HG03045 (cell line): ENCODE measurements at regions not wholly inside any gene's neighbourhood (a gene's known extent, or its start where the extent isn't known, plus 50 kb on each side); places are given as distances from the start of the nearest gene placed in this dataset.

Source experiments
- ATAC-seq: cut with Tn5 transposase; IDR thresholded peaks from one replicate; pipeline ENCODE4 v1.9.1; 2021; ENCODE audit warnings: mild to moderate bottlenecking, moderate library complexity; ENCODE audit not compliant: unreplicated experiment

GRCh38 chr10:123480845-123481244 is 185.3 kb upstream of the GPR26 start:
- ATAC-seq, result no peak

GRCh38 chr10:123484722-123485121 is 181.4 kb upstream of the GPR26 start:
- no peak for ATAC-seq

GRCh38 chr10:123485341-123485960 is 180.7 kb upstream of the GPR26 start:
- ATAC-seq, result no peak

GRCh38 chr10:123488436-123488835 is 177.7 kb upstream of the GPR26 start:
- no peak for ATAC-seq

- no peak for ATAC-seq
These were observed 174.8 kb upstream of the GPR26 start for GRCh38 chr10:123491364-123491763.

GRCh38 chr10:123492016-123492415 is 174.1 kb upstream of the GPR26 start:
- ATAC-seq, result no peak

GRCh38 chr10:123494301-123494808 is 171.8 kb upstream of the GPR26 start:
- ATAC-seq, result no peak

- no peak for ATAC-seq
These were observed 169.8 kb upstream of the GPR26 start for GRCh38 chr10:123496375-123496774.

GRCh38 chr10:123496996-123497660 is 169.0 kb upstream of the GPR26 start:
- ATAC-seq, result no peak

- ATAC-seq, result no peak
These were observed 166.0 kb upstream of the GPR26 start for GRCh38 chr10:123500110-123500509.

- ATAC-seq, result no peak
These were observed 165.0 kb upstream of the GPR26 start for GRCh38 chr10:123501148-123501547.

GRCh38 chr10:123502983-123503382 is 163.2 kb upstream of the GPR26 start:
- no peak for ATAC-seq

- ATAC-seq, result no peak
These were observed 159.7 kb upstream of the GPR26 start for GRCh38 chr10:123506455-123506854.

- no peak for ATAC-seq
These were observed 158.9 kb upstream of the GPR26 start for GRCh38 chr10:123507298-123507697.

GRCh38 chr10:123509338-123509737 is 156.8 kb upstream of the GPR26 start:
- no peak for ATAC-seq

GRCh38 chr10:123512901-123513775 is 153.0 kb upstream of the GPR26 start:
- ATAC-seq, result no peak

GRCh38 chr10:123513870-123514269 is 152.3 kb upstream of the GPR26 start:
- ATAC-seq, result no peak

GRCh38 chr10:123514996-123515395 is 151.2 kb upstream of the GPR26 start:
- no peak for ATAC-seq

GRCh38 chr10:123515661-123516060 is 150.5 kb upstream of the GPR26 start:
- ATAC-seq, result no peak

GRCh38 chr10:123516291-123516690 is 149.9 kb upstream of the GPR26 start:
- no peak for ATAC-seq

- no peak for ATAC-seq
These were observed 148.7 kb upstream of the GPR26 start for GRCh38 chr10:123517426-123517825.

GRCh38 chr10:123517901-123518300 is 148.3 kb upstream of the GPR26 start:
- ATAC-seq, result no peak
